ENCODE measurements at regions not wholly inside any gene's neighbourhood (a gene's known extent, or its start where the extent isn't known, plus 50 kb on each side); places are given as distances from the start of the nearest gene placed in this dataset.

DNA sequence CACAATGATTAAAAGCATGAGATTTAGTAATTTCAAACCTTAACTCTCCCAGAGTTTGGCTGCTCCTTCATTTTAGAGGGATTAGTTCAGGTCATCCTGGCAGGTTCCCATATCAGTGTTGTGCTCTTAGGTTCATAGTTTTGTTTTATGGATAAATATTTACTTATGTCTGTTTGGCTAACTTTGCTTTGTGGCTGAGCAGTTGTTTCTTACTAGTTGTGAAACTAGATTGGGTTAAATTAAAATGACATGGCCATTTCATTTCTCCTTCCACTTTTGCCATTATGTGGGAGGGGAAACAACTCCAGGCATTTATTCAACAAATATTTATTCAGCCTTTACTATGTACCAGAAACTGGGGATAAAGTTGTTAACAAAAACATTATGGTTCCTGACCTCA is 158.8 kb downstream of the TMTC3 start:
- Histone ChIP-seq H3K27me3 (ENCODE audit: control insufficient read depth in 2 of 2, insufficient read depth in 2 of 2, low read length in 2 of 2) (no peaks in the 10 kb centered on the region), H3K9me3 (replicated peaks; ENCODE audit: control insufficient read depth, insufficient read depth, low read length) (no peaks in the 10 kb centered on the region), H3K27ac (ENCODE audit: insufficient read depth, low read depth, low read length) (peak overlapping the region; percentile 88), H4K20me1 (replicated peaks; ENCODE audit: control insufficient read depth, extremely low read depth, insufficient read depth, low read length) (no peaks in the 10 kb centered on the region), H3K4me2 (ENCODE audit: insufficient read depth, low read length) (no peak overlapping the region), H2AFZ (ENCODE audit: low read depth, low read length) (no peak overlapping the region), H3K36me3 (ENCODE audit: control insufficient read depth in 2 of 2, extremely low read depth in 1 of 2, insufficient read depth in 2 of 2, low read length in 2 of 2) (no peaks in the 10 kb centered on the region), H3K4me1 (ENCODE audit: control insufficient read depth, extremely low read depth, insufficient read depth, low read length) (peaks cover 27% of the 10 kb centered on the region), H3K79me2 (ENCODE audit: control insufficient read depth, insufficient read depth, low read length) (no peaks in the 10 kb centered on the region), H3K9me1 (replicated peaks; ENCODE audit: control insufficient read depth, extremely low read depth, insufficient read depth, low read length) (no peaks in the 10 kb centered on the region), H3K9ac (replicated peaks; ENCODE audit: extremely low read depth, insufficient read depth, low read length) (no peak overlapping the region), H3K4me3 (replicated peaks in 1 of 3; ENCODE audit: insufficient read depth in 1 of 3, low read depth in 1 of 3, low read length in 3 of 3) (no peak overlapping the region)
- intact Hi-C loops (cut with micrococcal nuclease): no loop called here
- POLR2A ChIA-PET: no interaction called here
- FAIRE-seq (no peak), DNase-seq (ENCODE audit: low read depth, low spot score) (no peak)
- no TSS peak for BruUV-seq (replicated peaks)
- CTCF ChIA-PET: no interaction called here
- TF ChIP-seq POLR2AphosphoS5 (IDR thresholded peaks at IDR 0.05; ENCODE audit: insufficient read depth, low read depth, low read length) (no peak), GATA2 (IDR thresholded peaks at IDR 0.05; ENCODE audit: insufficient read depth, insufficient read length, low read depth, low read length) (no peak), POLR2A (IDR thresholded peaks at IDR 0.05; ENCODE audit: low read depth, low read length) (no peak), MYC (IDR thresholded peaks at IDR 0.05; ENCODE audit: low read depth, low read length) (no peak)
- TF ChIP-seq, protein P1, sequence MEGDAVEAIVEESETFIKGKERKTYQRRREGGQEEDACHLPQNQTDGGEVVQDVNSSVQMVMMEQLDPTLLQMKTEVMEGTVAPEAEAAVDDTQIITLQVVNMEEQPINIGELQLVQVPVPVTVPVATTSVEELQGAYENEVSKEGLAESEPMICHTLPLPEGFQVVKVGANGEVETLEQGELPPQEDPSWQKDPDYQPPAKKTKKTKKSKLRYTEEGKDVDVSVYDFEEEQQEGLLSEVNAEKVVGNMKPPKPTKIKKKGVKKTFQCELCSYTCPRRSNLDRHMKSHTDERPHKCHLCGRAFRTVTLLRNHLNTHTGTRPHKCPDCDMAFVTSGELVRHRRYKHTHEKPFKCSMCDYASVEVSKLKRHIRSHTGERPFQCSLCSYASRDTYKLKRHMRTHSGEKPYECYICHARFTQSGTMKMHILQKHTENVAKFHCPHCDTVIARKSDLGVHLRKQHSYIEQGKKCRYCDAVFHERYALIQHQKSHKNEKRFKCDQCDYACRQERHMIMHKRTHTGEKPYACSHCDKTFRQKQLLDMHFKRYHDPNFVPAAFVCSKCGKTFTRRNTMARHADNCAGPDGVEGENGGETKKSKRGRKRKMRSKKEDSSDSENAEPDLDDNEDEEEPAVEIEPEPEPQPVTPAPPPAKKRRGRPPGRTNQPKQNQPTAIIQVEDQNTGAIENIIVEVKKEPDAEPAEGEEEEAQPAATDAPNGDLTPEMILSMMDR (IDR thresholded peaks at IDR 0.05; ENCODE audit: extremely low read depth in 1 of 2, insufficient read depth in 1 of 2, low read depth in 1 of 2, low read length in 2 of 2): no peak
- TF ChIP-seq, protein P2, sequence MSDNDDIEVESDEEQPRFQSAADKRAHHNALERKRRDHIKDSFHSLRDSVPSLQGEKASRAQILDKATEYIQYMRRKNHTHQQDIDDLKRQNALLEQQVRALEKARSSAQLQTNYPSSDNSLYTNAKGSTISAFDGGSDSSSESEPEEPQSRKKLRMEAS (IDR thresholded peaks at IDR 0.05; ENCODE audit: insufficient read depth, insufficient read length): no peak
- dilution Hi-C loops (cut with MboI; ENCODE audit: extremely low pct_ligation_motif_present, low sequenced_read_pairs): no loop called here

DNA sequence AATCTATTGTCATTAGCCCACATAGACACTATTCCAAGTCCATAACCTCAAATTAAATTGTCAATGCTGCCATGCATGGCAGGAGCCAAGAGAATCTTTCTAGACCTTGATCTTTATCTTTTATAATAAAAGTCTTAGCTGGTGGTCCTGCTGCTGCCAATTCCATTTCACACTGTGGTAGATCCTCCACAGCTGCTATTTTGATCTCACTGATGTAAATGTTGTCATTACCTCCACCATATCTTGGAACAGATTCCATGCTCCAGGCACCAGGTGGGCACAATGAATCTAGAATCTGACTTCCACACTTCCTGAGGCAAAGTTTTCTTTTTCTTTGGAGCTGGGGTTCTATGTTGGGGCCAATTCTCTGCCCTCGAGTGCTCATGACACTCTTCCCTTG is 161.2 kb downstream of the TMTC3 start:
- CTCF ChIA-PET: no interaction called here
- intact Hi-C loops (cut with micrococcal nuclease): no loop called here
- POLR2A ChIA-PET: no interaction called here
- Histone ChIP-seq H3K9me1 (replicated peaks; ENCODE audit: control insufficient read depth, extremely low read depth, insufficient read depth, low read length) (no peaks in the 10 kb centered on the region), H3K27ac (ENCODE audit: insufficient read depth, low read depth, low read length) (no peak overlapping the region), H4K20me1 (replicated peaks; ENCODE audit: control insufficient read depth, extremely low read depth, insufficient read depth, low read length) (no peaks in the 10 kb centered on the region), H3K4me1 (ENCODE audit: control insufficient read depth, extremely low read depth, insufficient read depth, low read length) (peaks cover 24% of the 10 kb centered on the region), H3K4me2 (ENCODE audit: insufficient read depth, low read length) (no peak overlapping the region), H3K4me3 (replicated peaks in 1 of 3; ENCODE audit: insufficient read depth in 1 of 3, low read depth in 1 of 3, low read length in 3 of 3) (no peak overlapping the region), H3K36me3 (ENCODE audit: control insufficient read depth in 2 of 2, extremely low read depth in 1 of 2, insufficient read depth in 2 of 2, low read length in 2 of 2) (no peaks in the 10 kb centered on the region), H3K9ac (replicated peaks; ENCODE audit: extremely low read depth, insufficient read depth, low read length) (no peak overlapping the region), H3K79me2 (ENCODE audit: control insufficient read depth, insufficient read depth, low read length) (no peaks in the 10 kb centered on the region), H2AFZ (ENCODE audit: low read depth, low read length) (no peak overlapping the region), H3K27me3 (ENCODE audit: control insufficient read depth in 2 of 2, insufficient read depth in 2 of 2, low read length in 2 of 2) (no peaks in the 10 kb centered on the region), H3K9me3 (replicated peaks; ENCODE audit: control insufficient read depth, insufficient read depth, low read length) (no peaks in the 10 kb centered on the region)
- DNase-seq (ENCODE audit: low read depth, low spot score) (no peak), FAIRE-seq (no peak)
- no TSS peak for BruUV-seq (replicated peaks)
- TF ChIP-seq, protein P2 (IDR thresholded peaks at IDR 0.05; ENCODE audit: insufficient read depth, insufficient read length): no peak
- TF ChIP-seq FOS (IDR thresholded peaks at IDR 0.05; ENCODE audit: borderline replicate concordance, insufficient read depth, low read length) (no peak), JUN (IDR thresholded peaks at IDR 0.05; ENCODE audit: borderline replicate concordance, insufficient read depth, insufficient read length, low read depth) (no peak), MYC (IDR thresholded peaks at IDR 0.05; ENCODE audit: low read depth, low read length) (no peak), POLR2A (IDR thresholded peaks at IDR 0.05; ENCODE audit: low read depth, low read length) (no peak), GATA2 (IDR thresholded peaks at IDR 0.05; ENCODE audit: insufficient read depth, insufficient read length, low read depth, low read length) (no peak), POLR2AphosphoS5 (IDR thresholded peaks at IDR 0.05; ENCODE audit: insufficient read depth, low read depth, low read length) (no peak), EZH2 (IDR thresholded peaks at IDR 0.05; ENCODE audit: borderline replicate concordance, low read depth, low read length, severe bottlenecking) (no peak)
- TF ChIP-seq, protein P1 (IDR thresholded peaks at IDR 0.05; ENCODE audit: extremely low read depth in 1 of 2, insufficient read depth in 1 of 2, low read depth in 1 of 2, low read length in 2 of 2): no peak
- dilution Hi-C loops (cut with MboI; ENCODE audit: extremely low pct_ligation_motif_present, low sequenced_read_pairs): no loop called here

Measured in endothelial cell of umbilical vein (primary cell).